AG04449 (cell line): ENCODE measurements at regions not wholly inside any gene's neighbourhood (a gene's known extent, or its start where the extent isn't known, plus 50 kb on each side); places are given as distances from the start of the nearest gene placed in this dataset.

ENCODE experiments used
- CTCF ChIA-PET: fragments of 350-600 bp; formaldehyde crosslinking; extraction: SDS; loops from one replicate; lab custom pipeline; 2021; ENCODE audit warnings: antibody characterized with exemption; lab: Yijun Ruan, JAX
- POLR2A ChIA-PET: fragments of 400-600, 350-600 bp; formaldehyde crosslinking; extraction: SDS; loops from one replicate; lab custom pipeline; 2020; ENCODE audit warnings: antibody characterized with exemption, inconsistent platforms; lab: Yijun Ruan, JAX
- DNase-seq: peaks from one replicate; pipeline ENCODE4 v3.0.0-alpha.2; 2010; ENCODE audit warnings: low read depth, low spot score
- H3K4me3 ChIP-seq: 2 replicates; pipeline ENCODE4 v1.5.1; 2011; ENCODE audit warnings: low read depth, mild to moderate bottlenecking, control low read depth, low read length
- TF ChIP-seq, protein P1 (sequence below): IDR thresholded peaks from one replicate; pipeline ENCODE4 v1.5.1; 2011; ENCODE audit warnings: mild to moderate bottlenecking, moderate library complexity, low read length, control low read depth, inconsistent platforms; ENCODE audit not compliant: insufficient read depth; ENCODE audit errors: missing control alignments

DNA sequence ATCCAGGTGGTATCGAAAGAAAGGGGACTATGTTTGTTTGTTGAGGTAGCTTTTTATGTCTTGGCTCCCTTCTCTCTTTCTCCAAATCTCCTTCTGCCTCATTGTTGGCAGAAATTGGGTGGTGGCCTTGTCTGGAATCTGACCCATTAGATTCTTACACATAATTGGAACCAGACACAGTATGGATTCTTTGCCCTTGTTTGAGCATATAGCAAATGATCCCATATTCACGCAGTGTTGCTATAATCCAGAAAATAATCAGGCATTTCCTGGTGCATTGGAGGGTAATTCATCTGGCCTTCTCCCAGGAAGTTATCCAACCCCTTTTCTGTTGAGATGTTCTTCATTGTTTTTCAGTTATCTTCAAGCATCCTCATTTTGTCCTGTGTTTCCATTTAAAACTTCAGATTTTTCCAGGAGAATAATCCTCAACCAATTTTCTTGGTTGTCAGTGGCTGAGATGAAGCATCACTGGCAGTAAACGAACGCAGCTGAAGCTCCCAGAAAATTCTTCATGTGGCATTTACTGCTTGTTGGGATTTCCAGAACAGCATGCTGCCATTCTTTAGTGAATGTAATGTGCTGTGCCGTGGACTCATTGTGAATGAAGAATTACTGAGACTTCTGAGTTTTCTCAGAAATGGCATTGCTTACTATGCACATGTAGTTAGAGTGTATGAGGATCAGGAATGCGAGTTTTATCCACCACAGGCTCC is 70.5 kb upstream of the NTRK2 start:
- H3K4me3 ChIP-seq: no peak overlapping the region
- ChIA-PET CTCF (no interaction called here), POLR2A (no interaction called here)
- DNase-seq: no peak
- TF ChIP-seq, protein P1, sequence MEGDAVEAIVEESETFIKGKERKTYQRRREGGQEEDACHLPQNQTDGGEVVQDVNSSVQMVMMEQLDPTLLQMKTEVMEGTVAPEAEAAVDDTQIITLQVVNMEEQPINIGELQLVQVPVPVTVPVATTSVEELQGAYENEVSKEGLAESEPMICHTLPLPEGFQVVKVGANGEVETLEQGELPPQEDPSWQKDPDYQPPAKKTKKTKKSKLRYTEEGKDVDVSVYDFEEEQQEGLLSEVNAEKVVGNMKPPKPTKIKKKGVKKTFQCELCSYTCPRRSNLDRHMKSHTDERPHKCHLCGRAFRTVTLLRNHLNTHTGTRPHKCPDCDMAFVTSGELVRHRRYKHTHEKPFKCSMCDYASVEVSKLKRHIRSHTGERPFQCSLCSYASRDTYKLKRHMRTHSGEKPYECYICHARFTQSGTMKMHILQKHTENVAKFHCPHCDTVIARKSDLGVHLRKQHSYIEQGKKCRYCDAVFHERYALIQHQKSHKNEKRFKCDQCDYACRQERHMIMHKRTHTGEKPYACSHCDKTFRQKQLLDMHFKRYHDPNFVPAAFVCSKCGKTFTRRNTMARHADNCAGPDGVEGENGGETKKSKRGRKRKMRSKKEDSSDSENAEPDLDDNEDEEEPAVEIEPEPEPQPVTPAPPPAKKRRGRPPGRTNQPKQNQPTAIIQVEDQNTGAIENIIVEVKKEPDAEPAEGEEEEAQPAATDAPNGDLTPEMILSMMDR: no peak

DNA sequence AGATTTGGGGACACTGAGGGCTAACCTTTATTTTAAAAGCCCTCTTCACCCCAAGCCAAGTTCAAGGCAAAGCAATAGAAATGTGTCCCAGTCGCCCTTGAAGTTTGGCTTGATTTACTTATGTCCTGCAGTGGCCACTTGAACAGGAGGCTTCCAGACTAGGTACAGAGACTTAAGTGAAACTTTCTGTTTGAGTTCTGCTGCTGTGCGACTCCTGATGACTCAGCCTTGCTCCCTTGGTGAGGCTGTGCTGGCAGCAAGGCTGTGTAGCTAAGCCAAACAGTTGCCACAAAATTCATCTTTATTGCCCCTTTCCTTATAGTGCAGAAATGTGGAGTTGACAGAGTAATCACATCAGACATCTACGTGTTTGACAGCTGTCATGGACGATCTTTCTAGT is 68.8 kb upstream of the NTRK2 start:
- DNase-seq: no peak
- H3K4me3 ChIP-seq: no peak overlapping the region
- CTCF ChIA-PET: no interaction called here
- TF ChIP-seq, protein P1: no peak
- POLR2A ChIA-PET: no interaction called here

DNA sequence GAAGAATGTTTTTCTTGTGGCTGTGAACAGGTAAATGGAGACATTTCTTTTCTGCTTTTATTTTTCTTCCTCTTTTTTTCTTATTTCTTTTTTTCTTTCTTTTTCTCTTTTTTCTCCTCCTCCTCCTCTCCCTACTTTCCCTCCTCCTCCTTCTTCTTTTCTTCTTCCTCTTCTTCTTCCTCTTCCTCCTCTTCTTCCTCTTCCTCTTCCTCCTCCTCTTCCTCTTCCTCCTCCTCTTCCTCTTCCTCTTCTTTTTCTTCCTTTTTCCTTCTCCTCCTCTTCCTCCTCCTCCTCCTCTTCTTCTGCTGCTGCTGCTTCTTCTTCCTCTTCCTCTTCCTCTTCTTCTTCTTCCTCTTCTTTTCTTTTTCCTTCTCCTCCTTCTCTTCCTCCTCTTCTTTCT is 65.3 kb upstream of the NTRK2 start:
- ChIA-PET POLR2A (no interaction called here), CTCF (no interaction called here)
- no peak overlapping the region for H3K4me3 ChIP-seq
- TF ChIP-seq, protein P1: no peak
- DNase-seq: no peak

DNA sequence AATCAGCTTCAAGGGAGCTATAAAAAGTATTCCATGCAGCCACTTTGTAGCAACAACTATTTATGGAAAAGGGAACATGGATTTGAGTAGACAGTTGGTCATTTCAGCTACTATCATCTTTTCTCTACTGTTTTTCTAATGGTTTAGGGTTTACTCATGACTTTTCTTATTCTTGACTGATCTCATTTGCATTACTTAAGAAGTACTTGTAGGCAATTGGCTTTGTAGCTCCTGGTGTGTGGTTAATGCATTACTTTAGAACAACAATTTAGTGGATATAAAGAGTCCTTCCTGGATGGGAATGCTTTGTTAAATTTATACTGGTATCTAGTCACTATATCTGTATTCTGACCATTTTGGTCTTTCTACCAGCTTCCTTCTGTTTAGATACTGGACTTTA is 59.8 kb upstream of the NTRK2 start:
- no peak overlapping the region for H3K4me3 ChIP-seq
- TF ChIP-seq, protein P1: no peak
- POLR2A ChIA-PET: no interaction called here
- no peak for DNase-seq
- CTCF ChIA-PET: no interaction called here

DNA sequence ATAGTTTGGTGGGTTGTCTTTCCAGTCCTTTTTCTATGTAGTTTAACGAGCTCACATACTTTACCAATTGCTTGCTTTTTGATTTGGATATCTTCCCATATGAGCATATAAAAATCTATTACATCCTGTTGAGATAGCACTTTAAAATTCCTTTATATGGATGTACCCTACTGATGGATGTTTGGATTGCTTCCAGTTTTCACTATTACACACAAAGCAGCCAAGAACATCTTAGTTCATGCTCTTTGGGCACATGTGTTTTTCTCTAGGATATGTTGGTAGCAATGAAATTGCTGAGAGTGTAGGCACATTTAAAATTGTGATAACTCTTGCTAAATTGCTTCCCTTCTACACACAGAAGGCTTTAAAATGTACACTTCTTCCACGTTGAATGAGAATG is 56.1 kb upstream of the NTRK2 start:
- ChIA-PET POLR2A (no interaction called here), CTCF (no interaction called here)
- no peak overlapping the region for H3K4me3 ChIP-seq
- TF ChIP-seq, protein P1: no peak
- no peak for DNase-seq

DNA sequence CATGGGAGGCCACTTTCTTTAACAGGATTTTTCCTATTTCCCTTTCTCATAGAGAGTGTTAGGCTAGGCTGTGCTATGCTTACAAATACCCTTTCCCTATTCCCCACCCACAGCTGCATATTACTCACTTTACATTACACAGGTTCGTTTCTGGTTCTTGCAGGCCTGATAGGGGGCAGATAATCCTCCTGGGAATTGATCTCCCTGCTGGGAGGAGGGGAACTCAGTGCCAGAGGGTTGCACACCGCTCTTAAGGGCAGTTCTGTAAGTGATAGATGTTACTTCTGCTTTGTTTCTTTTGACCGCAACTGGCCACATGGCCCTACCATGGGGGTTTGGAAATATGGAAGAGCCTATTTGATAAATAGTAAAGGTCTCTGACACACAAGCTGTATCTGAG is 54.0 kb upstream of the NTRK2 start:
- TF ChIP-seq, protein P1: no peak
- ChIA-PET CTCF (no interaction called here), POLR2A (no interaction called here)
- no peak for DNase-seq
- no peak overlapping the region for H3K4me3 ChIP-seq
